GM12874 (cell line): ENCODE measurements at regions not wholly inside any gene's neighbourhood (a gene's known extent, or its start where the extent isn't known, plus 50 kb on each side); places are given as distances from the start of the nearest gene placed in this dataset.

Experiments
- CTCF ChIP-seq: IDR thresholded peaks from 2 replicates; pipeline ENCODE4 v1.5.1; 2011; ENCODE audit warnings: low read depth, mild to moderate bottlenecking, control low read depth, low read length, moderate library complexity; ENCODE audit not compliant: insufficient read depth

GRCh38 chr6:167532410-167533288 lies 207.8 kb downstream of the TTLL2 start:
- TF ChIP-seq CTCF: no peak

GRCh38 chr6:167533851-167534250 lies 209.0 kb downstream of the TTLL2 start:
- no peak for TF ChIP-seq CTCF

- TF ChIP-seq CTCF: no peak
Measured at GRCh38 chr6:167537816-167538215, 212.9 kb downstream of the TTLL2 start.

GRCh38 chr6:167538746-167539145 lies 213.9 kb downstream of the TTLL2 start:
- no peak for TF ChIP-seq CTCF

GRCh38 chr6:167540796-167541195 lies 215.9 kb downstream of the TTLL2 start:
- no peak for TF ChIP-seq CTCF

- no peak for TF ChIP-seq CTCF
Measured at GRCh38 chr6:167541544-167541943, 216.7 kb downstream of the TTLL2 start.

GRCh38 chr6:167543602-167544497 lies 219.0 kb downstream of the TTLL2 start:
- TF ChIP-seq CTCF: no peak
